B cell (primary cell): ENCODE measurements at regions not wholly inside any gene's neighbourhood (a gene's known extent, or its start where the extent isn't known, plus 50 kb on each side); places are given as distances from the start of the nearest gene placed in this dataset.

Experiments
- ATAC-seq: fragments of 200-7000 bp; cut with Tn5 transposase; one replicate; pipeline ENCODE4 v1.10.0; 2021; ENCODE audit warnings: low read depth, mild to moderate bottlenecking, moderate number of reproducible peaks, moderate library complexity
- CTCF ChIA-PET: fragments of 350-600 bp; sonication (Branson Sonifier 250); formaldehyde crosslinking; loops from one replicate; lab custom pipeline; 2021; ENCODE audit warnings: antibody characterized with exemption, inconsistent platforms; lab: Charles Lee
- POLR2A ChIA-PET: fragments of 350-600 bp; sonication (Branson Sonifier 250); formaldehyde crosslinking; loops from one replicate; lab custom pipeline; 2021; ENCODE audit warnings: antibody characterized with exemption; lab: Charles Lee
- DNase-seq: peaks from one replicate; pipeline ENCODE4 v3.0.0; 2013
- H2AFZ ChIP-seq: 2 replicates; pipeline ENCODE4 v1.6.1; 2012; ENCODE audit warnings: mild to moderate bottlenecking, low read depth, low read length; ENCODE audit not compliant: insufficient read depth, poor library complexity, severe bottlenecking
- H3K27ac ChIP-seq, 2 donors: 1 replicate in 1 of 2; 2 replicates in 1 of 2; pipeline ENCODE4 v1.5.1; 2012 to 2013; ENCODE audit warnings: low read length in 2 of 2, mild to moderate bottlenecking in 2 of 2, moderate library complexity in 1 of 2
- H3K27me3 ChIP-seq, 4 experiments: fragments of 200-600 bp in 1 of 4; sonication (generic) in 1 of 4; replicated peaks in 1 of 4; 1 replicate in 2 of 4; 2 replicates in 2 of 4; pipeline versions ENCODE4 v1.6.1 to v1.7.0; 2013 to 2016; ENCODE audit warnings: low read length in 3 of 4, mild to moderate bottlenecking in 2 of 4, mixed read lengths in 1 of 4, moderate library complexity in 1 of 4; ENCODE audit not compliant: insufficient read depth in 4 of 4, control insufficient read depth in 3 of 4; ENCODE audit errors: control extremely low read depth in 1 of 4
- H3K36me3 ChIP-seq, 2 experiments: replicated peaks in 1 of 2; 1 replicate in 1 of 2; 2 replicates in 1 of 2; pipeline versions ENCODE4 v1.6.1 to v1.7.1; 2013; ENCODE audit warnings: low read length in 1 of 2; ENCODE audit not compliant: insufficient read depth in 2 of 2, control insufficient read depth in 1 of 2; ENCODE audit errors: control extremely low read depth in 1 of 2, extremely low read depth in 1 of 2
- H3K4me1 ChIP-seq, 2 donors: fragments of 200-600 bp in 1 of 2; sonication (generic) in 1 of 2; 1 replicate in 1 of 2; 2 replicates in 1 of 2; pipeline versions ENCODE4 v1.5.1 to v1.6.1; 2013 to 2017; ENCODE audit warnings: low read length in 2 of 2; ENCODE audit not compliant: control insufficient read depth in 2 of 2, insufficient read depth in 2 of 2
- H3K4me2 ChIP-seq: replicated peaks from 2 replicates; pipeline ENCODE3; 2012; ENCODE audit warnings: mild to moderate bottlenecking, low read depth, low read length; ENCODE audit not compliant: poor library complexity, severe bottlenecking
- H3K4me3 ChIP-seq, 5 experiments: fragments of 200-600 bp in 1 of 5; sonication (generic) in 1 of 5; 1 replicate in 3 of 5; 2 replicates in 2 of 5; pipeline versions ENCODE4 v1.5.1 to v1.7.0; 2011 to 2016; ENCODE audit warnings: low read length in 4 of 5, mild to moderate bottlenecking in 4 of 5, low read depth in 2 of 5, control low read depth in 1 of 5, moderate library complexity in 1 of 5; ENCODE audit not compliant: insufficient read depth in 1 of 5; ENCODE audit errors: control extremely low read depth in 1 of 5, extremely low read depth in 1 of 5
- H3K79me2 ChIP-seq: fragments of 200-600 bp; sonication (generic); one replicate; pipeline ENCODE4 v1.6.0; 2016; ENCODE audit warnings: low read length; ENCODE audit not compliant: control insufficient read depth, insufficient read depth
- H3K9ac ChIP-seq: fragments of 200-600 bp; sonication (generic); 2 replicates; pipeline ENCODE4 v1.6.1; 2017; ENCODE audit warnings: mild to moderate bottlenecking, low read length, moderate library complexity
- H3K9me3 ChIP-seq, 3 donors: one replicate each; pipeline versions ENCODE4 v1.6.1 to v1.7.1; 2013; ENCODE audit warnings: low read length in 2 of 3; ENCODE audit not compliant: control insufficient read depth in 2 of 3, insufficient read depth in 1 of 3; ENCODE audit errors: control extremely low read depth in 1 of 3
- H4K20me1 ChIP-seq: 2 replicates; pipeline ENCODE4 v1.6.0; 2012; ENCODE audit warnings: mild to moderate bottlenecking, low read length; ENCODE audit not compliant: insufficient read depth, control insufficient read depth, poor library complexity, severe bottlenecking
- H3K27ac Mint-ChIP-seq: one replicate; pipeline ENCODE4 v1.8.0; 2021; ENCODE audit warnings: mixed read lengths
- H3K27me3 Mint-ChIP-seq: one replicate; pipeline ENCODE4 v1.8.0; 2021; ENCODE audit warnings: mixed read lengths
- H3K4me1 Mint-ChIP-seq: one replicate; pipeline ENCODE4 v1.8.0; 2021; ENCODE audit warnings: mixed read lengths
- H3K4me3 Mint-ChIP-seq: one replicate; pipeline ENCODE4 v1.8.0; 2021; ENCODE audit warnings: mixed read lengths
- H3K9me3 Mint-ChIP-seq: one replicate; pipeline ENCODE4 v1.8.0; 2022; ENCODE audit warnings: mixed read lengths; ENCODE audit not compliant: insufficient read depth
- EZH2 ChIP-seq: IDR thresholded peaks from 2 replicates; pipeline ENCODE4 v1.6.1; 2012; ENCODE audit warnings: borderline replicate concordance, low read depth, mild to moderate bottlenecking, moderate library complexity, low read length; ENCODE audit not compliant: insufficient read depth, poor library complexity, severe bottlenecking
- WGBS: methylation state at CpG from one replicate; pipeline ENCODE4 v1.1.5; 2013; ENCODE audit warnings: missing lambda C conversion rate; ENCODE audit not compliant: insufficient coverage; 5-methylcytosine and 5-hydroxymethylcytosine counted together
- intact Hi-C: fragments of 100-400 bp; cut with micrococcal nuclease; formaldehyde crosslinking; loops from one replicate; pipeline ENCODE4 v1.10.0; 2022
- TF ChIP-seq, protein P1 (sequence below): fragments of 200-600 bp; IDR thresholded peaks from one replicate; pipeline ENCODE4 v1.8.0; 2022; ENCODE audit warnings: antibody characterized with exemption, mild to moderate bottlenecking

DNA sequence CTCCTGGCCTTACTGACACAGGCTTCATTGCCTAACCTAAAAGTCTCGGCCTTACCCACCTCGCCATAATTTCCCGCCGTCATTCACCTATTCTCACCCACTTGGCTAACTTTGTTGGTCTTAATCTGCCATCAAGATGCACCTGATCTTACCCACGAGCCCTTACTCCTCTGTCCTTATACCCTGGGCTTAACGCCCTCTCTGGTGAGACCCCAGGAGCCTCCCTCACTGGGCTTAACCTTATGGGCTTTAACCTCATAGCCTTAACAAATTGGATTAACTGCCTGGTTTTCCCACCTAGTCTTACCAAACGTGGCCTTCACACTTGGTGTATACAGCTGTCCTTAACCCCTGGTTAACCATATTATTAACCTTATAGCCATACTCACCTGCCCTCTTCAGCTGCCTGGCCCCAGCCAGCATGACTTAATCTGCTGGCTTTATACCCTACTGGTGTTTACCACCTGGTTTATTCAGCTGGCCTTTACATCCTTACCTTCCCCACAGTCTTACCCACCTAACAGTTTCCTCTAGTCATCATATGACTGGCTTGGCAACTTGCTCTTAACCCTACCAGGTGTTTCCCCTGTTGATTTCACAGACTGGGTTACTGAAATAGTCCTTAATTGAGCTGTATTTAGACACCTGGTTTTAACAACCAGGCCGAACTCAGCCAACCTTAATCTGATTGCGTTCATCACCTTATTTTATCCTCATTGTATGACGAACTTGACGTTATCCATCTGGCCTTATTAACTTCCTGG is 132.0 kb upstream of the ZSWIM2 start:
- no peaks in the 10 kb centered on the region for H3K36me3 ChIP-seq
- no peaks in the 10 kb centered on the region for H4K20me1 ChIP-seq
- no peak for DNase-seq
- H2AFZ ChIP-seq: no peak overlapping the region
- no peaks in the 10 kb centered on the region for H3K27me3 ChIP-seq
- ChIA-PET CTCF (no interaction called here), POLR2A (no interaction called here)
- Mint-ChIP-seq H3K4me1 (no peaks in the 10 kb centered on the region), H3K4me3 (no peak overlapping the region), H3K27me3 (no peaks in the 10 kb centered on the region), H3K9me3 (no peaks in the 10 kb centered on the region), H3K27ac (no peak overlapping the region)
- intact Hi-C loops: no loop called here
- H3K27ac ChIP-seq: no peak overlapping the region
- 73% methylated on average over 11 of the region's 11 CpGs for WGBS
- TF ChIP-seq EZH2: no peak
- TF ChIP-seq, protein P1, sequence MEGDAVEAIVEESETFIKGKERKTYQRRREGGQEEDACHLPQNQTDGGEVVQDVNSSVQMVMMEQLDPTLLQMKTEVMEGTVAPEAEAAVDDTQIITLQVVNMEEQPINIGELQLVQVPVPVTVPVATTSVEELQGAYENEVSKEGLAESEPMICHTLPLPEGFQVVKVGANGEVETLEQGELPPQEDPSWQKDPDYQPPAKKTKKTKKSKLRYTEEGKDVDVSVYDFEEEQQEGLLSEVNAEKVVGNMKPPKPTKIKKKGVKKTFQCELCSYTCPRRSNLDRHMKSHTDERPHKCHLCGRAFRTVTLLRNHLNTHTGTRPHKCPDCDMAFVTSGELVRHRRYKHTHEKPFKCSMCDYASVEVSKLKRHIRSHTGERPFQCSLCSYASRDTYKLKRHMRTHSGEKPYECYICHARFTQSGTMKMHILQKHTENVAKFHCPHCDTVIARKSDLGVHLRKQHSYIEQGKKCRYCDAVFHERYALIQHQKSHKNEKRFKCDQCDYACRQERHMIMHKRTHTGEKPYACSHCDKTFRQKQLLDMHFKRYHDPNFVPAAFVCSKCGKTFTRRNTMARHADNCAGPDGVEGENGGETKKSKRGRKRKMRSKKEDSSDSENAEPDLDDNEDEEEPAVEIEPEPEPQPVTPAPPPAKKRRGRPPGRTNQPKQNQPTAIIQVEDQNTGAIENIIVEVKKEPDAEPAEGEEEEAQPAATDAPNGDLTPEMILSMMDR: no peak
- no peaks in the 10 kb centered on the region for H3K4me1 ChIP-seq
- H3K9me3 ChIP-seq: peaks cover 0 to 6% (median 0%) of the 10 kb centered on the region in 3 donors
- H3K4me2 ChIP-seq: no peak overlapping the region
- no peak overlapping the region for H3K4me3 ChIP-seq
- no peak for ATAC-seq
- no peaks in the 10 kb centered on the region for H3K79me2 ChIP-seq
- H3K9ac ChIP-seq: no peak overlapping the region

DNA sequence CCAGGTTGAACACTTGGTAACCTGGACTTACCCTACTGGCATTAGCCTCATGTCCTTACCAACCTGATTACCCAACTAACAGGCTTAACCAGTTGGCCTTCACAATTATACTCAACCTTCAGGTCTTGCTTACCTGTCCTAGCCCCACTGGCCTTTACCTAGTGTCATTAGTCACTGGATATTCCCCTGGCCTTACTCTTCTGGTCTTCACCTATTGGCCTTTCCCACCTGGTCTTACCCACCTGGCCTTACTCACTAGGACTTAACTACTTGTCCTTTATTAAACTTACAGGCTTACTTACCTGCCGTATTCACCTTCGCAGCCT is 131.1 kb upstream of the ZSWIM2 start:
- ChIA-PET CTCF (no interaction called here), POLR2A (no interaction called here)
- Histone ChIP-seq H3K9me3 (peaks cover 0 to 3% (median 0%) of the 10 kb centered on the region in 3 donors), H3K4me1 (no peaks in the 10 kb centered on the region), H3K36me3 (no peaks in the 10 kb centered on the region), H4K20me1 (no peaks in the 10 kb centered on the region), H3K4me2 (no peak overlapping the region), H3K9ac (no peak overlapping the region), H3K79me2 (no peaks in the 10 kb centered on the region), H3K27ac (no peak overlapping the region), H3K4me3 (no peak overlapping the region), H2AFZ (no peak overlapping the region), H3K27me3 (no peaks in the 10 kb centered on the region)
- no peak for TF ChIP-seq EZH2
- TF ChIP-seq, protein P1: no peak
- Mint-ChIP-seq H3K27ac (no peak overlapping the region), H3K27me3 (no peaks in the 10 kb centered on the region), H3K4me1 (no peaks in the 10 kb centered on the region), H3K9me3 (no peaks in the 10 kb centered on the region), H3K4me3 (no peak overlapping the region)
- intact Hi-C loops: no loop called here
- ATAC-seq: no peak
- DNase-seq: no peak
- 100% methylated on average over 2 of the region's 2 CpGs for WGBS
